NCI-H748 treated with DMSO at 0.1 percent for 48 hours (cell line): ENCODE measurements at regions not wholly inside any gene's neighbourhood (a gene's known extent, or its start where the extent isn't known, plus 50 kb on each side); places are given as distances from the start of the nearest gene placed in this dataset.

Experiments
- DNase-seq: peaks from one replicate; lab custom pipeline; 2025; lab: John Stamatoyannopoulos, UW

DNA sequence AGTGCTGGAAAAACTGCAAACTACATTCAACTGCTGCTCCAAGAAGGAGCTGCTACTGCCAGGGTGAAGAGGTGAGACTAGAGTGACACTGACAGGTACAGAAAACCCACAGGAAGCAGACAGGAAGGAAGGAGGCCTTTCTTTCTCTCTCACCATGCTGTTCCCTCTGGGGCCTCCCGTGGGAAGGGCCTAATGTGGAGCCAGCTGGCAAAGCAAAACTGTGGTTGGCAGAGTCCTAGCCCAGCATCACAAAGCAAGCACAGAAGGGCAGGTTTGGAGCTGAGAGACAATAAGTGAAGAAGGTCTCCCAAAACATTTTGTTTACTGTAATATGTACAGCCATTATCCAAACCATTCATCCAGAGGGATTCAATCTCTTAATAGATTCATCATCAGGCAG is 122.5 kb upstream of the MAX start:
- DNase-seq = no peak

GRCh38 chr14:65225299-65226159 is 123.2 kb upstream of the MAX start:
- DNase-seq = no peak

DNA sequence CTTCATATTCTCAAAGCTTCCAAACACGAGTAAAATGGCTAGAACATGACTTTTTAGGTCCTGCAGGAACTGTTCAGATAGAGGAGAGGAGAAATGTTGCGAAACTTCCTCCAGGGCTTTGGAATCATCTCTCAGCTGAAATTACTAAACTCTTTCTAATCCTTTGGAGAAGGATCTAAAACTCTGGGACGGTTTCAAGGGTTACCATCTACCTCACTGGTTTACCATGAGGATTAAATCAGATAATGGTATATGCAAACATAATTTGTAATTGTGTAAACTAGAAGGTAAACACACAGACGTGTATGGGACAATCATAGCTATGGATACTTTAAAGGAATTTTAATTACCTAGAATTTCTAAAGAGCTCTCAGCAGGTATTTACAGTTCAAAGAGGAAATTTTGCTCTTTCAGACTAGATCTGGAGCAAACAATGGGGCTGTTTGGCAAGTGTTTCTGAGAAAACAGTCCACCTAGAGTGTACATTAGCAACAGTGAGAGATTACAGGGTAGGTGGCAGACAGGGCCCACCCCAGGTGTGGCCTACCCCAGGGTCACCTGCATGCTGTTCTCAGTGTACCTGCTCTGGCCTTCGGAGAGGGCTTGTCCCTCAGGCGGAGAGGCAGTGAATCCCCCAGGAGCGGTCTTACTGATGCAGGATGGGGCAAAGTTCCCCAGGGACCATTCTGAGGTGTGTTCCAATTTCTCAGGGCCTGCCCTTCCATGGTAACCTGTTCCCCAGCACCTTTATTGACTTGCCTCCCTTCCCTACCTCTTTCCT is 124.7 kb upstream of the MAX start:
- DNase-seq = peak; percentile 83

GRCh38 chr14:65228436-65228835 is 126.1 kb upstream of the MAX start:
- no peak for DNase-seq

DNA sequence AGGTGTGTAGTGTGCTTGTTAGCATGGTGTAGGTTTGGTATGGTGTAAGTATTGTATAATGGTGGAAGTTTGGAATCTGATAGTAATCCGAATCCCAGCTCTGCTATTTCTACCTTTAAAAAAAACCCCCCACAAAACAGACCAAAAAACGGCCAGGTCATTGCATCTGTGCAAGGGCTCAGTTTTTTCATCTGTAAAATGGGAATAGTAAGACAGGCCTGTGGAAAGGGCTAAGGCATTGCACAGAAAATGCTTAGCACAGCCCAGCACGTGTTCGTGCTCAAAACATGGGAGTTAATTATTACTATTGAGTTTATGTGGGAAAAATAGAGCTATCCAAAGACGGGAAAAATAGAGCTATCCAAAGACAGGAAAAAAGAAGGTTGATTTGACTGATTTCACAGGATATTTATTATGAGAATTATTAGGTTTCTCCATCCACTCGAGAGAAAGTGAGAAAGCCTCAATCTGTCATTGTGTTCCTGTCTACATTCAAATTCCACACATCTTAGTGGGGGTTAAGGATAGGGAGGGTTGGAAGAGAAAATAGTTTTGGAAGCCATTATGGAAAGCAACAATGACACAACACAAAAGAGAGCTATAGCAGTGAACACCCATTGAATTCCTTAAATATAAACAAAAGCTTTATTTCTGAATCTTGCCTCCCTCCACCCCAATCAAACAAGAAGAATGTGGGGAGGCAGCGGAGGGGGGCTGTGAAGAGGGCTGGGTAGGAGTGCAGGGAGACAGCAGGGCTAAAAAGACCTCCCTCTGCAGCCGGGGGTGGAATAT is 126.8 kb upstream of the MAX start:
- DNase-seq = no peak

GRCh38 chr14:65229748-65230728 is 127.7 kb upstream of the MAX start:
- peak; percentile 94 for DNase-seq

GRCh38 chr14:65231286-65231980 is 129.1 kb upstream of the MAX start:
- DNase-seq = no peak

GRCh38 chr14:65234752-65235361 is 132.5 kb upstream of the MAX start:
- DNase-seq = no peak

DNA sequence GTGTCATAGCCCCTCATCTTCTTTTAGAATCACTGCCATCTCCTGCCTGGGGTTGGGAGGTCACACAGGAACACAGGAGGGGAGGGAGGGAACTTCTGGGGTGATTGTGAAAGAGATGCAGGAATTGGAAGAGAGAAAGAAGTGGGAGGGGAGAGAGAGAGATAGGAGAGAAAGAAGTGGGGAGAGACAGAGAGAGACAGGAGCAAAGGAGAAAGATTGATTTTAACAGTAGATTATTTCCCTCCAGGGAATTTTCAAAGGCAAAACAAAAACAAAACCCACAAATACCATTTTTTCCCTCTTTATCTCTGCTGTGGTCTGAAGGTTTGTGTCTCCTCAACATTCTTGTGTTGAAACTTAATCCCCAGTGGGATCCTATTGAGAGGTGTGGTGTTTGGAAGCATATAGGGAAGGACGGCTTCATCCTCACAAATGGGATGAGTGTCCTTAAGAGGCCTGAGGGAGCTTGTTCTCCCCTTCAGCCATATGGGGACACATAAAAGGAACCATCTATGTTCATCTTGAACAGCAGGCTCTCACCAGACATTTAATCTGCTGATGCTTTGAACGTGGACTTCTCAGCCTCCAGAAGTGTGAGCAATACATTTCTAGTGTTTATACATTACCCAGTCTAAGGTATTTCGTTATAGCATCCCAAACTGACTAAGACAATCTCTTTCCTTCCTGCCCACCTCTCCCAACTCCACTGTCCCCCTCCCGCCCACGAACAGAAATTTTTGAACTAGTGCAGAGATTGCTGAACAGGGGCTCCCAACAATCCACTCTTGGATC is 134.9 kb upstream of the MAX start:
- no peak for DNase-seq

- DNase-seq = no peak
These were observed 135.6 kb upstream of the MAX start for GRCh38 chr14:65237941-65238340.

- DNase-seq = no peak
These were observed 136.1 kb upstream of the MAX start for GRCh38 chr14:65238456-65238855.

- no peak for DNase-seq
These were observed 137.0 kb upstream of the MAX start for GRCh38 chr14:65239143-65239937.

- no peak for DNase-seq
These were observed 137.6 kb upstream of the MAX start for GRCh38 chr14:65239938-65240296.

GRCh38 chr14:65241125-65241752 is 138.9 kb upstream of the MAX start:
- no peak for DNase-seq

DNA sequence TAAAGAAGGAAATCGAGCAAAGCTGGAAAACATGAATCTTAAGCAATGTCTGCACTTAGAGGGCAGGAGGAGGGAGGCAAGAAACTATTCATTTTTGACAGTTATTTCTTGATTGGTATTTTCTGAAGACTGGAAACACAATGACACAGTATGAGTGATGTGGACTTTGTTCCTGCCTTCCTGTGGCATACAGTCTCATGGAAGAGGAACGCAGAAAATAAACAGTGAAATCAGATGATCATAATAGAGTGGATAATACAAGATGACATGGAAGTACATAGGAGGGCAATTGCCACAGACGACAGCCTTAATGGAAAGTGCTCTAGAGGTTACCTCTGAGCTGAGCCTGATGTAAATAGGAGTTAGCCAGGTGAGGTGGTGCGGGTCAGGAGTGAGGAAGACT is 140.4 kb upstream of the MAX start:
- no peak for DNase-seq

DNA sequence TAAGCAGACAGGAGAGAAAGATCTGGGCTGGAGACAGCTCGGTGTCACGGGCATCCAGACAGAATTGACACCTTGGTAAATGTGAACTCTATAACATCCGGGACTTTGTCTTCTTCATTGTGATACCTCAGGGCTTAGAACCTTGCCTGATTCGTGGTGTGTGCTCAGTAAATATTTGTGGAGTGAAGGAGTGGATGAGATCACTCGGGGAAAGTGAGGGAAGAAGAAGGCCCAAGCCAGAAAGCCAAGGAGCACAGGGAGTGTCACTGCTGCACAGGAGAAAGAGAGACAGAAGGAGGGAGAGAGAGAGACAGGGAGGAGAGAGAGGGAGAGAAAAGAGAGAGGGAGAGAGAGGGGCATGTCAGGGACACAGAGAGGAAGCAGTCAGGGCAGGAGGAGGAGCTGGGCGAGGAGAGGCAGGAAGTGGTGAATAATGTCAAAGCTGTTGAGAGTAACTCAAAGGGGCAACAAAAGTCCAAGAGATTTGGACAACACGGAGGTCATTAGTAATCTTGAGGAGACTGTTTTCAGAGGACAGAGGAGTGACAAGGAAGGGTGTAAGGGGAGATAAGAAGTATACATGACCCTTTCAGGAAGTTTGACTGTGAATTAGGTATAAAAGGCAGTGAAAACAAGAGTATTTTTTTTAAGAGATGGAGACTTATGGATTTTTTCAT is 141.6 kb upstream of the MAX start:
- DNase-seq = no peak

- no peak for DNase-seq
These were observed 147.3 kb upstream of the MAX start for GRCh38 chr14:65249471-65250161.
